SW480 (cell line): ENCODE measurements at regions not wholly inside any gene's neighbourhood (a gene's known extent, or its start where the extent isn't known, plus 50 kb on each side); places are given as distances from the start of the nearest gene placed in this dataset.
A peak's percentile ranks its signal among the peaks of the same experiment; 100 is the strongest.
"Not testable (repeated sequence)": the region's sequence is repeated elsewhere in the genome, so short reads cannot be mapped to it uniquely, and the experiment has no call there.

Source experiments
- DNase-seq: peaks from one replicate; pipeline ENCODE4 v3.0.0-alpha.2; 2016; ENCODE audit warnings: low spot score

- no peak for DNase-seq
Measured at GRCh38 chr4:26213317-26213716, 107.5 kb upstream of the RBPJ start.

GRCh38 chr4:26214994-26215393 lies 105.8 kb upstream of the RBPJ start:
- no peak for DNase-seq

- no peak for DNase-seq
Measured at GRCh38 chr4:26215725-26216124, 105.1 kb upstream of the RBPJ start.

- DNase-seq = no peak
Measured at GRCh38 chr4:26217481-26217880, 103.3 kb upstream of the RBPJ start.

GRCh38 chr4:26217961-26218676 lies 102.7 kb upstream of the RBPJ start:
- no peak for DNase-seq

DNA sequence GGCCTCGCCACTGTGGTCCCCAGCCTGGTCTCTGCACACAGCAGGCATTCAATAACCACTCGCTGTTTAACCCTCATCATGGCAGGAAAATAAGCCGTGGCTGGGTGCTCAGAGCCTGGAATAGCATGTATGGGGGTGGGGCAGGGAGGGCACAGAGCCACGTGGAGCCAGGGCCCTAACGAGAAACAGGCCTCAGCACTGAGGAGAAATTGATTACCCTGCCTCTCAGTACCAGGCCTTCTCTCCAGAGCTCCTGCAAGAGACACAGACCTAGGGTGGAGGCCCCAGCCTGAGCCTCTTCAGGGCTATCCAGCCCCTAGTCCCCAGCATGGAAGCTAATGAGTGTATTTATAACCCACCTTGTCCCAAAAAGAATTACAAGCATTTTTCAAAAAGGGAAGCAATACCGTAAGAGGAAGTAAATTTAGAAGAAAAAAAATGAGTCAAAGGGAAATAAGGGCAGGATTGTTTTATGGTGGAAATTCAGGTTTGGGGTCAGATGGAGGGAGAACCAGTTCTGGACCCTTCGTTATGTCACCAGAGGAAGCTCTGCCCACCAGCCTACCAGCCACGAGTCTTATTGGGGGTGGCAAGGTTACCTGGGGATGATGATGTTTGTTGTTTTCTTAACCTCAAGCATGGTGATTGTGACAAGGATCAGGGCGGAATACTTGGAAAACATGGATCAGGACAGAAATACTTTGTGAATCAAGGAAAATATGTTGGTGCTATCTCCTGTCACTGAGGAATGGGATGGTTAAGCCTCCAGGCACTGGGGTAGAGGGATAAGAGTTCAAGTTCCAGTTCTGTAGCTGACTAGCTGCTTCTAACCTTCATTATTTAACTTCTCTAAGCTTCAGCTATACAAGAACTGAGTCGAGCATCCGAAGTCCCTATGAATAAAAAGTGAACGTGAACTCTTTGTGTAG lies 101.9 kb upstream of the RBPJ start:
- DNase-seq = no peak

DNA sequence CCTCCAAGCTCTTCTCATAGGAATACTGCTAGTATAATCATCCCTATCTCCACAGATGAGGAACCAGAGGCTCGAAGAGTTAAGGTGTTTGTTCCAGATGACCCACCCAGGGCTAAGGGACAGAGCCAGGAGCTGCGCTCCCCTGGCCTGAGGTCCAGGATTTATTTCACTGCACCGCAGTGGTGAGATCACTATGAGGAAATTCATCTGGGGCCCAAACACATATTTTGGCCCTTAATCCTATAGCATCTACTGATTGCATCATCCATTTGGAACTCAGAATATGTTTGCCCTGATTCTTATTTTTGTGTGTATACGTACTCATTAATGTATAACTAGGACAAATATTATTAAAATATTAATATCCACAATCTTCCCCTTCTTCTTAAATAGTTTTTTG lies 100.1 kb upstream of the RBPJ start:
- DNase-seq = no peak

DNA sequence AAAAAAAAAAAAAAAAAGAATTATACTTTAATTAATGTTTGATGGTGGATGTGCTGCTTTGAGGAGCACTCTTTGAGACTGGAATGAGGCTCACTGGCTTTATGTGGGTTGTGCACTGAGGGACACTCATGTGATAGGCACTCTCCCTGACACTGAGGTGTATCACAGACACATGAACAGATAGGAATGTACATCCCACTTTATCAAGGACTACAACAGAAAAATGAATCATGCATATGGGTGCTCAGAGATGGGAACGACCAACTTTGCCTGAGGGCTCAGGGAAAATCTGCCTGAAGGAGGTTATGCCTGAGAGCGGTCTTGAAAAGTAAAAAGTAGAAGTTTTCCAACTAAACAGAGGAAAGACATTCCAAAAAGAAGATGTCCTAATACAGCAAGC lies 97.7 kb upstream of the RBPJ start:
- DNase-seq = no peak

DNA sequence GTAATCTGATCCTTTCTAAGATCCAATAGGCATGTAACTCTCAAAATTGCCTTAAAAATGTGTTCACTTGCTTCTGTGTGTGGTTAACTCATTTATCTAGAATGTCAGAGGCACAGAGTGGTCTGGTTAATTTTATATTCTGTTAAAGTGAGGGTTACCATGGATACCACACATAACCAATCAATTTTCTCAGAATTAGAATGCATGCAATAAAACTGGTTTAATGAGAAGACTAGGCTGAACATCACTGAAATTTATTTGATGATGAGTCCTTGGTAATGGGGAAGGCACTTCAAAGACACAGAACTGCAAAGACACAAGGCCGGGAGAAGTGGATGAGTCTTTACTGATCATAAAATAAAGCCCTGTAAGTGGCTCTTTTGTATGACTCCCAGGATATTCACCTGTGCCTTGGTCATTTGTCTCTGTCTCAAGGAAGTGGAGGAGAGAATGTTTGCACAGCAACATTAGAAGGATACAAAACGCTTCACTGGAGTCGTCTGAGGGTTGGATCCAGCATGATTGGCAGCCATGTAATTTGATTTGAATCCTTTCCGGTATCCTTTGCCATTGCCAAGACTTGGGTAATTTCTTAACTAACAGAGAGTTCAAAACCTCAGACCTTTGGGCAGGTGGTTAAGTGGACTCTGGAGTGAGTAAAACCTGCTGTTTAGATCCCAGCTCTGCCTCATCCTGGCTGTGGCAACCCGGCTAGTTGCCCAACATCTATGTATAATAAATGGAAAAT lies 94.0 kb upstream of the RBPJ start:
- no peak for DNase-seq

GRCh38 chr4:26227601-26228229 lies 93.1 kb upstream of the RBPJ start:
- no peak for DNase-seq

GRCh38 chr4:26228883-26229282 lies 91.9 kb upstream of the RBPJ start:
- DNase-seq = no peak

- no peak for DNase-seq
Measured at GRCh38 chr4:26229974-26230373, 90.8 kb upstream of the RBPJ start.

DNA sequence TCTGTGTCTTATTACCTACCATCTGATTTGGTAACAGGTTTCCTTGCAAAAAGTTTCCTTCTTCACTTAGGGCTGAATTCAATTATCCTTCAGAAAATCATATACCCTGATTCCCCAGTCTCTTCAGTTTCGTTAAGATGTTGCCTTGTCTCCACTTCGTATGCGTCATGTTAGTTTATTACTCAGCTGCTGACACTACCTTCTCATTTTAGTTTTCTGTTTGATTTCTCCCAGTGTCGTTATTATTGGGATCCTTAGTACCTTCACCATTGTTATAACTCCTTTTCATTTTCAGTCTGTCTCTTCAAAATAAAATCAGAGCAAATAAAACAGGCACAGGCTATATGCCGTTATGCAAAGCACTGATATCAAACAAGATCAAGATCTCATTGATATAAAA lies 87.5 kb upstream of the RBPJ start:
- no peak for DNase-seq

DNA sequence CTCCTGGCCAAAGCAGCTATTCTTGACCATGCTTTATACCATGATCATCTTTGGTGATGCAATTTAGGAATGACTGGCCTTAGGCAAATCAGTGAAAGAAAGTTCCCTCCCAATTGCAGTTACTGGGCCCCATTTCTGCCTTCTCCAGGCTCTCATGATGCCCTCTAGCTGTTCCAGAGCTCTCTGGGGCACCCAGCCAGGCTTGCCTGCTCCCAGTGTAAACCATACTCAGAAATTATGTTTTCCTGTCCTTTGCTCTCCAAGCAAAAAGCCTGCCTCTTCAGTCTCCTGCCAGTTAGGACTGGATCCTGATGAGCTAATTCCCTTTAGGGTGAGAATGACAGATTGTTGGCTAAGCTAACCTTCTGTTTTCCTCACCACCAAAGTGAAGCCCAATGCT lies 85.3 kb upstream of the RBPJ start:
- no peak for DNase-seq

GRCh38 chr4:26237916-26238315 lies 82.9 kb upstream of the RBPJ start:
- DNase-seq = no peak

DNA sequence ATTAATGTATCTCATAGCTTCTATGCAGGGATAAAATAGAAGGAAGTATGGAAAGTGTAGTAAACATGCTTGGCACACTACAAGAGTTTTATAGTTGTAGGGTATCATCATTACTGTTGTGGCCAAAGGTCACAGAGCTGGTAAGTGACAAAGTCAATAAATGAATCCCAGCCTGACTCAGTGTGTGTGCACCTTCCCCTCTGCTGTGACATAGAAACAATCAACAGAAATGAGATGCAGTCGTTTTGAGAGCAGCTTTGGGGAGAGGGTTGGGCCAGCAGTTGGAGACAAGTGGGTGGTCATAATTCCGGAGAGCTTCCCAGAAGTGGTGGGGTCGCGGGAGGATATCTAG lies 82.4 kb upstream of the RBPJ start:
- DNase-seq = peak; percentile 24

DNA sequence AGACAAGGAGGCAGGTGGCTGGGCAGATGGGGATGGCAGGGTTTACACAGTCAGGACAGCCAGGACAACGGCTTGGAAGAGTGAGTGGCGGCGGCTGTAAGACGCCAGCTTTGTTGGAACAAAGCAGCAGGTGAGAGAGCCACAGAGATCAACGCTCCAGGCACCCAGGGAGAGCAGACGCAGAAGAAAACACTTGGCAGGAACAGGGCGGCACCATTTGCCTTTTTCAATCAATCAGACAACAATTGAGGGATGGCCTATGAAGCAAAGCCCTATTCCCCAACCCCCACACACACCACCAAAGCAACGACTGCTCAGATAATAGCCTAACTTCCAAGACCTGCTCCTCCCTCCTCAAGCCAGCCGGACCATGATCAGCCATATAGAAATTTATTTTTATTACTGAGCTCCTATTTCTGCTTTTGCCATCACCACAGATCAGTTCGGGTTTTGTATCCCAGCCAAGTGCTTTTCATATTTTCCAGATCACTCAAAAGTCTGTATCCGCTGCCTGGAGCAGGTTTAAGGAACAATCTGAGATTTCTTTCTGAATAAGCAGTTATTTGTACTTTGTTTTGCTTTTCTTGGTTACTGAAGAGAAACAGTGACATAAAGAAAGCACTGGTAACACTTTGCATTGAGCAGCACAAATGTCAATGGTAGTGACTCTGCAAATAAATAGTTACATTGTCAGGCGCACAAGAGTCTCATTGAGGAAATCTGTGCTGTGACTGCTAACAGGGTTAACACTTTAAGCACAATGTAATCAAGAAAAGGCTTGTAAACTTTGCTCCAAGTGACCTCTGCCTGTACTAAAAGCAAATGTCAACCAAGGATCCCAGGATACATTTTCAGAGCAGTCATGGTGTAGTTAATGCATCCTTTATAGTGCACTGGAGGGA lies 81.8 kb upstream of the RBPJ start:
- DNase-seq = no peak

DNA sequence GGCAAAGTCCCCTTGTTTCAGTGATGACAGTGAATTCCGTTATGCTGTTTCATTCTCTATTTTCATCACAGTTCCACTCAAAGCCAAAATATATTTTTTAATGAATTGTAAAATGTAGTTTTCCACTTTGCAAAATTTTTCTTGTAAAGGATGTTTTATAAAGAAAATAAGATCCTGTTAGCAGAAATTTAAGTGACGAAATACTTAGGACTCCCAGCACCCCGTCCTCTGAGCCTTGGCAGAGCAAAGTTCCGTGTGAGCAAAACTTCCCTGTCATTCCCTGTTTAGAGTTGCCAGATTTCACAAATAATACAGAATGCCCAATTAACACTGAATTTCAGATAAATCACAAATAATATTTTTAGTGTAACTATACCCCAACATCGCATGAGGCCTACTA lies 81.0 kb upstream of the RBPJ start:
- no peak for DNase-seq

DNA sequence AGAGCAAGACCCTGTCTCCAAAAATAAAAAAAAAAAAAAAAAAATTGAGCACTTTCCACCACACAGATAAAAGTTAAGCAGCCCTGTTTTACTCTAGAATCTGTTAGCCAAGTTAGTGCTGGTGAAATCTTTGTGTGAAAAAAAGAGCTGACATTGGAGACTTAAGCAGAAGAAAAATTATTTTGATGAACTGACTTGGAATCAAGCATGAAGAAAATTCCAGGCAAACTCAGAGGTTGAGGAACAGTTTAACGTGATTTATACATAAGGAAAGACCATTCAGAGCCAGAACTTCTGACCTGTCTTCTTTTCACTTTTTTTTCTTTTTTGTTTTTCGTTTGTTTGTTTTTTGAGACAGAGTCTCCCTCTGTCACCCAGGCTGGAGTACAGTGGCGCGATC lies 79.6 kb upstream of the RBPJ start:
- DNase-seq = no peak

GRCh38 chr4:26242451-26242850 lies 78.4 kb upstream of the RBPJ start:
- DNase-seq = no peak

- not testable (repeated sequence) for DNase-seq
Measured at GRCh38 chr4:26244138-26244537, 76.7 kb upstream of the RBPJ start.
